Posterior vena cava (tissue), 2 donors: ENCODE measurements at regions not wholly inside any gene's neighbourhood (a gene's known extent, or its start where the extent isn't known, plus 50 kb on each side); places are given as distances from the start of the nearest gene placed in this dataset.

Experiments used
- DNase-seq: peaks from one replicate; pipeline ENCODE4 v3.0.0-alpha.2; 2020; ENCODE audit warnings: low spot score
- intact Hi-C, 2 donors: fragments of 100-400 bp; cut with DNase I; formaldehyde crosslinking; loops; one replicate each; pipeline versions ENCODE4 v1.14.1 to v1.14.2; 2022 to 2023
- donor health status: DM: yes; HTN: yes; CAD: no.
- donor health status: DM: yes; HTN: yes; CAD: no.

DNA sequence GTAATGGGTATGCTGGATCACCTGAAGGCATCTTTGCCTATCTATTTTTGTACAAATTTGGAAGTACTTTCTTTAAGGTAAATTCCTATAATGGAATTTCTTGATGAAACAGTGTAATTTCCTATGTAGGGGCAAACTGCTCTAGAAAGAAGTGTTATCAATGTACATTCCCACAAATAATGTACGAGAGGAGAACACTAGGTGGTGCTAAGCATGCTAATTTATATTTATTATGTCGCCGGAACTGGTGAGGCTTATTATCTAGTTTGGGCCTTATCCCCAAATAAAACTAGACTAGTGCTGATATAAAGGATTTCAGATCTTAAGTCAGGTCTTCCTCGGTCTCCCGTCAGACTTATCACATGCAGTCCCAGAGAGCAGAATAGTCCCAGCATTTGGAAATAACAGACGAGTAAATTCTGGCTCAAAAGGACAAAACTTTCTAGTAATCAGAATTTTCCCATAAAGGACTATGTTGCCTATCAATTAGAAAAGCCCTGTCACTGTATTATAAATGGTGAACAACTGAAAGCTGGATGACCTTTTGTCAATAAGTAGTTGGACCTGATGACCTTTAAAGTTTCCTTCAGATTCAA is 86.9 kb upstream of the RBBP8 start:
- intact Hi-C loops: no loop called here
- no peak for DNase-seq

DNA sequence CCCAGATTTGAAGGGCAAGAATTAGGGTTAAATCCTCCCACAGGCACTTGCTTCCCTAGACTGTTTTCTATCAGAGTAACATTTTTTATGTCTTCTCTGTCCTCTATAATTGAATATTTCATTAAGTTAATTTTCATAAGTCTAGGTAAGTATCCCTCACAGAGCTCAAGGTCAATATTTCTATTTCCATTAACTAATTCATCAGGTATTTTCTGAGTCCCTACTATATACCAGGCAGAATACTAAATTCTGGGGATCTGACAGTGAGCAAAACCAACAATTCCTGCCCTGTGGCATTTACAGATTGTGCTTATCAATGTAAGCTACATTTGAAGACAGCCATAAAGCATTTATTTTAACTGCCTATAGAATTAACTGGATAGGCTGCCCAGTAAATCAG is 86.4 kb upstream of the RBBP8 start:
- intact Hi-C loops: no loop called here
- no peak for DNase-seq

DNA sequence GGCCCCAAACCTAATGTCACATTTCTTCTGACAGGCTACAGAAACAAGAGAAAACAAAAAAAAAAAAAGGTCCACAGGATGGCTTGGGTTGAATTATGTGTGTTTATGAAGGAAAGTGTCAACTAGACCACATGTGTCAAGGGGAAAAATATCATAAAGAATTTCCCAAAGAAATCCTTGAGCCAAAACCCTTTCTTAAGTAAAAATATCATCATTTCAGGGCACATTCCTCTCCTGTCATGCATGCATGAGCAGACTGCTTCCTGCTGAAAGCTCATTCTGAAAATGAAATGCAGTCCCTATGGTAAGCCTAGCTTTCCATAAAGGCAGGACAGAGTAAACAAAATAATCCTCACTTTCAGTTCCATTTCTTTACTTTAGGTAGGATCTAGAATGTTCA is 85.7 kb upstream of the RBBP8 start:
- no peak for DNase-seq
- intact Hi-C loops: no loop called here

DNA sequence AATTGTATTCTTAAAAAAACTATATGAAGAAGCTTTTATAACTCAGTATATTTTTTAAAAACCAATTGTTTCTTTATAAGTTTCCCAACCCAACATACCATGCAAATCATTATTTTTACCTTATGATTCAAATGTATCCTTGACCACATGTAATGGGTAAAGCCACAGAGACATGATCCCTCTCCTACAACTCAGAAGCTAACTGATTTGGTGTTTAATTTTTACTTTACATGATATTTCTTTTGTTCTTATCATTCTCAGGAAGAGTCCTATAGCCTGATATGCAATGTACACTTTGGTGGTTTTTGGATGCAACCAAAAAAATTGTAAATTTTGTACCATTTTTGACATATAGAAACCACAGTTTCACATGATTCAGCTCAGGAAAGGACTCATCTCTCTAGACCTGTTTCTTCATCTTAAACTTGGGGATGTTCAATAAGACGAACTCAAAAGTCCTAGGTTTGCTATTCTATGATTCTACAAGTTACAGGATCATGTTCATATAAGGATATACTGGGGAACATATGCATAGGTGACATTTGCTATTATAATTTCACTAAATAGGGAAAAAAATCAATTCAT is 85.2 kb upstream of the RBBP8 start:
- no peak for DNase-seq
- intact Hi-C loops: no loop called here

DNA sequence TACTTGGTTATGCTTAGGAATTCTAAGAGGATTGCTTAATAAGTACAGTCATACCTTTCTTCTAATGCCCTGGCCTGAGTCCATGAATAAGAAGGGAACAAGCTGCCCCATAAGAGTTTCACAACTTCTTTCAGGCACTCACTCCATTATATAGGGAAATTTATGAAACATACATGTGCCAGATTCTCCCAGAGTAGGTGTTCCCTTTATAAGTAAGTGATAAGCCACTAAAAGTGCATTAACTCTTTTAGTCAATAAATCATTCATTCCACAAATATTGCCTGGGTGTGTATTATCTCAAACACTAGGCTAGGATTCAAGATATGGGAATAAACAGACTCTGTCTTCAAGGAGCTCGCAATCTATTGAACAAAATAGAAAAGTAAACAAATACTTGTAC is 84.5 kb upstream of the RBBP8 start:
- intact Hi-C loops: no loop called here

DNA sequence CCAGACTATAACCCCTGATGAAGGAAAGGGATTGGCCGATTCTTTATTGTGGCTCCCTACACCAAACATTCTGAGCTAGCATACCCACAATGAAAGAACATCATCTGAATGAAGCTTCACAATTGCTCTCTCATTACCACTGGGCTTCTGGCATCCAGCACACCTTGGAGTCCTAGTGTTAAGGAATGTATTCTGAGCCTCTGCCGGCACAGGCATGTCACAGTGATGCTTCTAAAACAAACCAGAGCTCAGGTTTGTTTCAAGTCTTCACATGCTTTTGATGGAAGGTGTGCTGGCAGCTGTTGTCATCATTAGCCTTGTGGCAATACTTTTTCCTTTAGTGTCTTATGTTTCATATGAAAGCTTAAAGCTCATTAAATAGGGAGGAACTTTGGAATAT is 76.3 kb upstream of the RBBP8 start:
- intact Hi-C loops: no loop called here
- DNase-seq: no peak

More for the DNA sequence above, 84.5 kb upstream of the RBBP8 start:
- no peak for DNase-seq

DNA sequence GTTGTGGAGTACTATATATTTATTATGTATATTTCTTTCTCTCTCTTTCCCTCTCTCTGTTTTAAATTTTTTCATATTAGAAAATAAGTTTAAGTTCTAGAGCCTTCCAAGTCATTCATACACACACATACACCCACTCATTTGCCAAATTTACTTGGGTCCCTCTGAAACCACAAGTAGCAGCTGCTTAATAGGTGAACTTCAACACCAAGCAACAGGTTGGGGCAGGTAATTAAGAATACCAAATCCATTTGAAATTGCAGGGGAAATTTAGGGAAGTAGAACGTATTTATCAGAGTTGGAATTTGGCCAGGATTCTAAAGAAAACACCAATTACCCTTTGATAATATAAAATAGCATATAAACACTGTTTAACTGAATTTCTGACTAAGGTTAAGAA is 75.0 kb upstream of the RBBP8 start:
- intact Hi-C loops: no loop called here

DNA sequence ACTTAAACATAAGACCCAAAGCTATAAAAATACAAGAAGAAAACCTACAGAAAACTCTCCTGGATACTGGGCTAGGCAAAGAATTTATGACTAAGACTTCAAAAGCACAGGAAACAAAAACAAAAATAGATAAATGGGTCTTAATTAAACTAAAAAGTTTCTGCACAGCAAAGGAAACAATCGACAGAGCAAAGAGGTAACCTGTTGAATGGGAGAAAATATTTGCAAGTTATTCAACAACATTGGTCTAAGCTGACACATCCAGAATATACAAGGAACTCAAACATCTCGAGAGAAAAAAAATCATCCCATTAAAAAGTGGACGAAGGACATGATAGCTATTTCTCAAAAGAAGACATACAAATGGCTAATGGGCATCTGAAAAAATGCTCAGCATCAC is 72.3 kb upstream of the RBBP8 start:
- intact Hi-C loops: loop anchor here in 1 of 2 donors (1.0 kb wide), 1 partner anchor 30 kb away; no protein-coding TSS in a partner anchor
- no peak for DNase-seq

More for the DNA sequence above, 75.0 kb upstream of the RBBP8 start:
- DNase-seq: no peak

DNA sequence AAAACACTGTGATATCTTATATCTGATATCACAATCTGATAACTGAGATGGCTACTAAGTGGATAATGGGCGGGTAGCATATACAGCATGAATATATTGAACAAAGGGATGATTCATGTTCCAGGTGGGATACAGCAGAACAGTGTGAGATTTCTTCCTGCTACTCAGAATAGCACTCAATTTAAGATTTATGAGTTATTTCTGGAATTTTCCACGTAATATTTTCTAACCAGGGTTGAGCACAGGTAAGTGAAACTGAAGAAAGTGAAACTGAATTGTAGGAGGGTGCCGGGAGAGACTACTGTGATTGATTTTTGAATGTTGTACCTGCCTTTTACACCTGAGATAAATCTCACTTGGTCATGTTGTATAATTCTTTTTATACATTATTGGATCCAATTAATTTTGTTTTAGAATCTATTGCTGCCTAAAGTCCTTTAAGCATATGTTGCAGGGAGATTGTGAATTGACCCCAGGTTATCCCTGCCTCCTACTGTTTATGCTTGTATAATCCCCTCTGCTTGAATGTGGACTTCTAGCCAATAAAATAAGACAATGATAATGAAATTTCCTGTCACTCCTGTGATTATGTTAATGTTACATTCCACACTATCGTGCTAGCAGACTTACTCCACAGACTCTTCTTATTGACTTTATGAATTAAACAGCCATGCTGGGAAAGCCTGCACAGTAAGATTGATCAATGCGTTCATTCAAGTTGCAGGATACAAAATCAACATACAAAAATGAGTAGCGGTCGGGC is 67.6 kb upstream of the RBBP8 start:
- intact Hi-C loops: no loop called here

DNA sequence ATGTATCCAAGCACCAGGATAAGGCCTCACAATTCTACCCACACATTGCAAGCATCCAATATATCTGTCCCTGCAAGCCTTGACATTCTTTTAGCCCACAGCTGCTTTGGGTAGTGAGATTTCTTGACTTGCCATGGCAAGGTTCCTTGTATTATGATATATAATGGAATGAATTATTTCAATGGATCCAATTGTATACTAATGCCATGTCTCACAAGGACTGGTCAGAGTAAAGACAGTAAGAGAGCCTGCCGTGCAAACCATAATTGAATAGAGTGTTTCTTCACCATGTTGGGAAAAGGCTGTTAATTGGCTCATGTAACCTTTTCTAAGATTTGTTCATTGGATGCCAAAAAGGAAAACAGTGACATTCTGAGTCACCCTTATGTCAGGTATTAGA is 64.3 kb upstream of the RBBP8 start:
- DNase-seq: no peak
- intact Hi-C loops: no loop called here

More for the DNA sequence above, 67.6 kb upstream of the RBBP8 start:
- no peak for DNase-seq

DNA sequence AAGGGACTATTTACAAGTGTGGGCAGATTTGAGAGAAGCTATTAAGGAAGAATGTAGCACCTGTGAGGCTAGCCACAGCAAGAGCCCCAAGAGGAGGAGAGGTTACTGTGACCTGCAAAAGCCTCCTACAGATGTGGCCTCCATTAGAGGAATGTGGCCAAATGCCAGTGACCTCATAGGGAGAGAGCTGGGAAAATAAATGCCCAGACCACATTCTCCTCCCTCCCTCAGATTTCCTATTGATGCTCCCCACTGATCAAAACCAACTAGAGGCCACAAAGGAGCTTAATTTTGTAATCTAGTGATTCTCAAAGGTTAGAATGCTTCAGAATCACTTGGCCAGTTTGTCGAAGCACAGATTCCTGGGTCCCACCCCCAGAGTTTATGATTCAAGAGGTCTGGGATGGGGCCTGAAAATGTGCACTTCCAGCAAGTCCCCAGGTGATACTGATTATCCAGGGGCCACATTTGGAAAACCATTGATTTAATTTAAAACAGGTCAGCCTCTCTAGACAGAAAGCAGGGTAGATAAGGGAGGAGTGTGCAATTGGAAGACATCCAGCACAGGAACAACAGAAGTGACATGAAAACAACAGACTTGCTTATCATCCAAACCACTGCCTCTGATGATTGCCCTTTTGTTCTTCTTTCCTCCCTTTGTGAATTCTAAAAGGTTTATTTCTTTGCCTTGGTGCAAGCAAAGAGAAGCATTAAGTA is 61.2 kb upstream of the RBBP8 start:
- no peak for DNase-seq
- intact Hi-C loops: no loop called here

DNA sequence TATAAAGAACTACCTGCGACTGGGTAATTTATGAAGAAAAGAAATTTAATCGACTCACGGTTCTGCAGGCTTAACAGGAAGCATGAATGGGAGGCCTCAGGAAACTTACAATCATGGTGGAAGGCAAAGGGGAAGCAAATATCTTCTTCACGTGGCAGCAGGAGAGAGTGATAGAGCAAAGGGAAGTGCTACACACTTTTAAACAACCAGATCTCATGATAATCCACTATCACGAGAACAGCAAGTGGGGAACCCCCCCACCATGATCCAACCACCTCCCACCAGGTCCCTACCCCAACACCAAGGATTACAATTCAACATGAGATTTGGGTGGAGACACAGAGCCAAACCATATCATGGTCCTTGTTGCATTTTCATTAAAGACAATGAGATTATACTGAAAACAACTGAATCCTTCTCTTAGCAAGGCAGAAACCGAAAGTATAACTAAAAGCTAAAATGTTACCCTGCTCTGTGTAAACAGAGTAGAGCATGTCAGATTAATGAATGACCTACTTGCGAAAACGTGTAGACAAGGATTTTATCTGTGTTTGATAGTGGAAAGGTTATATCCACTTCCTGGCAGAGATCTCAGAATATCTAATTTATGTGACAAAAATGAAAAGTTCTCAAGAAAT is 60.1 kb upstream of the RBBP8 start:
- DNase-seq: no peak
- intact Hi-C loops: no loop called here

DNA sequence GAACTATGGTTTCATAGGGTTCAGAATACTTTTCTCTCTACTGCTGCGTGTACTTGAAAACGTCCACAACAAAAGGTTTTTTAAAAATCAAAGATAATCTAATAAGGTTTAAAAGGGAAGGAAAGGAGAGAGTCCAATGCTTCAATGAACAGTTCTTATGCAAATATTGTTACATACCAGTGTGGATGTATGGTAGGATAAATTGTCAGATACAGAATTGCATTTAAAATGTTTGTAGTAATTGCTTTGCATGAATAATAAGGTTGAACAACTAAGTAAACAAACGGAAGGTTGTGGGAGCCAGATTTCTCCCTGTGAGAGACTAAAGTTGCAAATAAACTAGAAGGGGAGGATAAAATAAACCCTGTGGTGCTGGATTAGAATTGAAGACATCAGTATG is 53.8 kb upstream of the RBBP8 start:
- intact Hi-C loops: no loop called here
- DNase-seq: no peak

DNA sequence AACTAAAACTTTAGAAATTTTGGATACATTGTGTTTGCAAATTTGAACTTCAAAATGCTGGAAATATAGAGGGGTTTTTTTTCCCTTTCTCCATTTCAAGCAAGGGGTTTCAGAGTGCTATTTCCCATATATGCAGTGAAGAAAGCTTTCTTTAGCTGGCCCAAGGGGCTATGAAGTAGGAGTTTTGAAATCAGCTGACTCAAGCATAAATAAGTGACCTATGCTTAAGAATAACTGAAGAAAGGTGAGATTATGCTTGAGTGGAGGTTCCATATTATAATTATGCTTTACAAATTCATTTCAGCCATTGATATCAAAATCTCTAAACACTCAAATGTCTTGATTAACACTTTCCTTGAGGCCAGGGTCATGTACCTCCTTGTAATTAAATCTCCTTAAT is 51.0 kb upstream of the RBBP8 start:
- intact Hi-C loops: loop anchor here in 1 of 2 donors (5.0 kb wide), 1 partner anchor 530 kb away; no protein-coding TSS in a partner anchor
- no peak for DNase-seq

DNA sequence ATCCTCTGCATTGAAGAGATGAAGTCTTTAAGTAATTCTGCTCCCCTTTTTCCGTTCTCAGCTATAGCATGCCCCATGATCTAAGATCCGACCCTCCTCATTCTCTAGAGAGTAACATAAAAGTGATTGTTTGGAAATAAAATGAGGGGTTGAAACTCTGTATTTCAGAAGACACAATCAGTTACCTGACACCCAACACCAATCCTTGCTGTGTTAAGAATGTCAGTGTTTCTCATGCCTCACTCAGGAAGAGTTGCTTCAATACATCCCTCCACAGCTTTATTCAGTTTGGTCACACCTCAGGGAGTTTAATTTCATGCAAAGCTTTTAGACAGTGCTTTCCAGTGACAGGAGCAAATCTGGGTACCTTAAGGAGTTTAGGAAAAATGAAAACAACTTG is 49.9 kb upstream of the RBBP8 start:
- DNase-seq: no peak
- intact Hi-C loops: loop anchor here in 1 of 2 donors (5.0 kb wide), 1 partner anchor 531 kb away; no protein-coding TSS in a partner anchor
